Caco-2 (cell line): ENCODE measurements at regions not wholly inside any gene's neighbourhood (a gene's known extent, or its start where the extent isn't known, plus 50 kb on each side); places are given as distances from the start of the nearest gene placed in this dataset.

Source experiments
- BruUV-seq: library from RNA; stranded (reverse); fragments of 400-500 nt; replicated peaks from 2 replicates; lab custom pipeline; 2021; lab: Mats Ljungman, UMichigan
- CTCF ChIA-PET: fragments of 300-600 bp; sonication (Branson Sonifier 250); formaldehyde crosslinking; loops from one replicate; lab custom pipeline; 2022; ENCODE audit warnings: antibody characterized with exemption; lab: Charles Lee
- POLR2A ChIA-PET: fragments of 300-600 bp; sonication (Branson Sonifier 250); formaldehyde crosslinking; loops from one replicate; lab custom pipeline; 2022; ENCODE audit warnings: antibody characterized with exemption; lab: Charles Lee
- DNase-seq, 2 experiments: peaks; one replicate each; pipeline versions ENCODE4 v3.0.0 to v3.0.0-alpha.2; 2020 to 2022
- H3K27me3 ChIP-seq: replicated peaks from 2 replicates; pipeline ENCODE4 v1.6.0; 2011; ENCODE audit warnings: low read length; ENCODE audit not compliant: control insufficient read depth, insufficient read depth
- H3K36me3 ChIP-seq: 2 replicates; pipeline ENCODE4 v1.5.1; 2011; ENCODE audit warnings: low read length; ENCODE audit not compliant: control insufficient read depth, insufficient read depth
- H3K4me1 ChIP-seq: fragments of 250-450 bp; sonication (Bioruptor Pico); 2 replicates; pipeline ENCODE4 v1.5.1; 2020; ENCODE audit warnings: mild to moderate bottlenecking
- H3K4me3 ChIP-seq: 2 replicates; pipeline ENCODE4 v1.5.1; 2011; ENCODE audit warnings: low read depth, mild to moderate bottlenecking, control low read depth, low read length
- H3K9me3 ChIP-seq: fragments of 250-450 bp; sonication (Bioruptor Pico); 2 replicates; pipeline ENCODE4 v1.5.1; 2020; ENCODE audit warnings: mild to moderate bottlenecking, moderate library complexity
- H3K27ac Mint-ChIP-seq: one replicate; pipeline ENCODE4 v1.8.0; 2022; ENCODE audit warnings: mixed read lengths; ENCODE audit not compliant: unreplicated experiment
- H3K27me3 Mint-ChIP-seq: one replicate; pipeline ENCODE4 v1.8.0; 2022; ENCODE audit warnings: mixed read lengths; ENCODE audit not compliant: insufficient read depth, unreplicated experiment
- H3K36me3 Mint-ChIP-seq: one replicate; pipeline ENCODE4 v1.8.0; 2022; ENCODE audit warnings: mild to moderate bottlenecking, mixed read lengths; ENCODE audit not compliant: insufficient read depth, unreplicated experiment
- H3K4me1 Mint-ChIP-seq: one replicate; pipeline ENCODE4 v1.8.0; 2022; ENCODE audit warnings: low read depth, mixed read lengths; ENCODE audit not compliant: unreplicated experiment
- H3K4me3 Mint-ChIP-seq: one replicate; pipeline ENCODE4 v1.8.0; 2022; ENCODE audit warnings: mild to moderate bottlenecking, moderate library complexity, mixed read lengths; ENCODE audit not compliant: unreplicated experiment
- H3K9me3 Mint-ChIP-seq: one replicate; pipeline ENCODE4 v1.8.0; 2022; ENCODE audit warnings: mixed read lengths; ENCODE audit not compliant: unreplicated experiment
- CTCF ChIP-seq, 2 experiments: fragments of 200-600 bp in 1 of 2; IDR thresholded peaks; 1 replicate in 1 of 2; 2 replicates in 1 of 2; pipeline versions ENCODE4 v1.5.1 to v1.8.0; 2011 to 2022; ENCODE audit warnings: antibody characterized with exemption in 1 of 2, control low read depth in 1 of 2, inconsistent platforms in 1 of 2, low read depth in 1 of 2, low read length in 1 of 2, mild to moderate bottlenecking in 1 of 2, moderate library complexity in 1 of 2; ENCODE audit not compliant: insufficient read depth in 1 of 2, severe bottlenecking in 1 of 2, unreplicated experiment in 1 of 2
- intact Hi-C: fragments of 100-400 bp; cut with micrococcal nuclease; formaldehyde crosslinking; loops from one replicate; pipeline ENCODE4 v1.10.0; 2022; ENCODE audit not compliant: unreplicated experiment

GRCh38 chr11:93958991-93959390, 62.2 kb upstream of the HEPHL1 start:
- no peaks in the 10 kb centered on the region for H3K4me1 ChIP-seq
- peaks cover 20% of the 10 kb centered on the region for H3K27me3 Mint-ChIP-seq
- no peaks in the 10 kb centered on the region for H3K36me3 ChIP-seq
- ChIA-PET POLR2A (no interaction called here), CTCF (no interaction called here)
- DNase-seq = no peak
- intact Hi-C loops = no loop called here
- H3K9me3 ChIP-seq = no peaks in the 10 kb centered on the region; the same call in 1 of the 2 replicates
- H3K27me3 ChIP-seq = no peaks in the 10 kb centered on the region
- no peak for TF ChIP-seq CTCF (IDR thresholded peaks at IDR 0.05; ENCODE audit: insufficient read depth in 1 of 2, low read depth in 1 of 2, low read length in 1 of 2, severe bottlenecking in 1 of 2, unreplicated experiment in 1 of 2)
- H3K36me3 Mint-ChIP-seq = no peaks in the 10 kb centered on the region
- no peaks in the 10 kb centered on the region for H3K4me1 Mint-ChIP-seq
- H3K9me3 Mint-ChIP-seq = peaks cover 10% of the 10 kb centered on the region
- no peak overlapping the region for H3K4me3 Mint-ChIP-seq
- H3K4me3 ChIP-seq = no peak overlapping the region
- BruUV-seq = no TSS peak
- H3K27ac Mint-ChIP-seq = no peak overlapping the region

- no peak overlapping the region for H3K4me3 ChIP-seq
- no peaks in the 10 kb centered on the region for H3K27me3 ChIP-seq
- Mint-ChIP-seq H3K36me3 (no peaks in the 10 kb centered on the region), H3K4me1 (no peaks in the 10 kb centered on the region), H3K27me3 (peaks cover 20% of the 10 kb centered on the region), H3K27ac (no peak overlapping the region), H3K4me3 (no peak overlapping the region), H3K9me3 (peaks cover 6% of the 10 kb centered on the region)
- H3K36me3 ChIP-seq = no peaks in the 10 kb centered on the region
- ChIA-PET CTCF (no interaction called here), POLR2A (no interaction called here)
- BruUV-seq = no TSS peak
- no peak for TF ChIP-seq CTCF (IDR thresholded peaks at IDR 0.05; ENCODE audit: insufficient read depth in 1 of 2, low read depth in 1 of 2, low read length in 1 of 2, severe bottlenecking in 1 of 2, unreplicated experiment in 1 of 2)
- intact Hi-C loops = no loop called here
- no peaks in the 10 kb centered on the region; the same call in 1 of the 2 replicates for H3K9me3 ChIP-seq
- H3K4me1 ChIP-seq = no peaks in the 10 kb centered on the region
- no peak for DNase-seq
These were observed 61.5 kb upstream of the HEPHL1 start for GRCh38 chr11:93959663-93960062.

- no peak for TF ChIP-seq CTCF (IDR thresholded peaks at IDR 0.05; ENCODE audit: insufficient read depth in 1 of 2, low read depth in 1 of 2, low read length in 1 of 2, severe bottlenecking in 1 of 2, unreplicated experiment in 1 of 2)
These were observed 58.1 kb upstream of the HEPHL1 start for GRCh38 chr11:93963072-93963471.

More at GRCh38 chr11:93963072-93963471, 58.1 kb upstream of the HEPHL1 start:
- Histone ChIP-seq H3K4me3 (no peak overlapping the region), H3K36me3 (no peaks in the 10 kb centered on the region), H3K4me1 (no peaks in the 10 kb centered on the region), H3K9me3 (no peaks in the 10 kb centered on the region), H3K27me3 (no peaks in the 10 kb centered on the region)
- CTCF ChIA-PET = no interaction called here
- H3K27ac Mint-ChIP-seq = no peak overlapping the region
- no peaks in the 10 kb centered on the region for H3K36me3 Mint-ChIP-seq
- BruUV-seq = no TSS peak
- H3K4me3 Mint-ChIP-seq = no peak overlapping the region
- no peaks in the 10 kb centered on the region for H3K4me1 Mint-ChIP-seq
- peaks cover 8% of the 10 kb centered on the region for H3K27me3 Mint-ChIP-seq
- POLR2A ChIA-PET = no interaction called here
- DNase-seq = no peak
- intact Hi-C loops = no loop called here
- no peaks in the 10 kb centered on the region for H3K9me3 Mint-ChIP-seq
